Activated CD4-positive, alpha-beta T cell treated with anti-CD3 and anti-CD28 coated beads, Interleukin-2, amount 50 U/mL, for 4 hours (primary cell): ENCODE measurements at regions not wholly inside any gene's neighbourhood (a gene's known extent, or its start where the extent isn't known, plus 50 kb on each side); places are given as distances from the start of the nearest gene placed in this dataset.

Experiments used
- DNase-seq, 2 experiments: peaks; one replicate each; pipeline ENCODE4 v3.0.0-alpha.2; 2020

DNA sequence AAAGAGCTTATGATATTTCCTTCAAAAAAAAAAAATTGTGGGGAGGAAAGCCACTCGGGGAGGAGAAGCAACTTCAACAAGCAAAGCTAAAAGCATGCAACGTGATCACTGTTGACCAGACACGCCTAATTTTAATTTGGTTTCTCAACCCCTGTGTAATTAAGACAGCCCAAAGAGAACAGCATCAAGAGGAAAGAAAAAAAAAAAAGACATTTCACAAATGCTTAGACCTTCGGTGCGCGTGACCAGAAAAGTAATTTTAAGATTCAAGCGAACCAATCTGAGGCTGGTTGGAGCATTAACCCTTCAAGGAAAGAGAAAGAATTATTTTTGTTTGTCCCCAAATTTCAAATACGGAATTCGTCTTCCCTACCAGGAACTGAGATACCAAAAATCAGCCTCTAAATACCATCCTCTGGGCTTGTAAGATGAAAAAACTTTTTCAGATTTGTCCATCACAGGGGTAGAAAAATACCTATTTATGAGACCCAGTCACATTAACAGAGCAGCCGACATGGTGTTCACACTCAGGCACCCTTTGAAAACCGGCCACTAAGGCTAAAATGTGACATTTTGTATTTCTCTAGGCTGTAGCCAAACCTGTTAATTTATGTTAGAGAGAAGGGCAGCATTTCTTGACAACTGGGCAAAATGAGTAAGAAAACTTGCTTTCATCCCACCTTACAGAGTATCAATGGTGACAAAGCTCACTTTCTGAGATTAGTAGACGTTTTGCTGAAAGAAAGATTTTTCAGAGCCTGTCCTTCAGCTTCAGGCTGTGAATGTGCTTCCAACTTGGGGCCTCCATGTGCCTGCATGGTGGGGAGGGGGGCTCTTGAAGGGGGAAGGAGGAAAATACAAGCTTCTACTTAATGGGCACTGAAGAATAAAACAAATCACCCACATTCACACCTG lies 179.9 kb upstream of the KLF14 start:
- DNase-seq, result no peak

DNA sequence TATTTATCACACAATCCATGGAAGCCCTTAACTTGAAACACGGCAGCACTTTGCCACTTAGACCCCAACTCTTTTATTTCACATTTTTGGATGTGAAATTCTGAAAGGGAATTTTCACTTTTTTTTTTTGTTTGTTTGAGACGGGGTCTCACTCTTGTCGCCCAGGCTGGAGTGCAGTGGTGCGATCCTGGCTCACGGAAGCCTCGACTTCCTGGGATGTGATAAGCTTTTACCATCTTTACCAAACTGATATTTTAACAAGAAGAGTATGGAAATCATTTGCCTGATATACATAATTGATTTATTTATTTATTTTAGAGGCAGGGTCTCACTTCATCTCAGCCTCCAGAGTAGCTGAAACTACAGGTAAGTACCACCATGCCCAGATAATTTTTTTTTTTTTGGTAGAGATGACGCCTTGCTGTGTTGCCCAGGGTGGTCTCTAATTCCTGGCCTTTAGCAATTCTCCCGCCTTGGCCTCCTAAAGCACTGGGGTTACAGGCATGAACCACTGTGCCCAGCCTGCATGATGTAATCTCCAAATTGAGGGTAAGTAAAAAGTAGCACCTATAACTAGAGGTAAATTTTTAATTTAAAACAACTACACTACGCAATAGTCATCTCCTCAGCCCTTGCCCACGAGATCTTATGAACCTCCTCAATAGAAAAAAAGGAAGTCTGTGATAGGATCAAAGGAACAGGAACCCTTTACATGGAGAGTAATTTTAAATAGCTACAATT lies 180.7 kb upstream of the KLF14 start:
- no peak for DNase-seq

DNA sequence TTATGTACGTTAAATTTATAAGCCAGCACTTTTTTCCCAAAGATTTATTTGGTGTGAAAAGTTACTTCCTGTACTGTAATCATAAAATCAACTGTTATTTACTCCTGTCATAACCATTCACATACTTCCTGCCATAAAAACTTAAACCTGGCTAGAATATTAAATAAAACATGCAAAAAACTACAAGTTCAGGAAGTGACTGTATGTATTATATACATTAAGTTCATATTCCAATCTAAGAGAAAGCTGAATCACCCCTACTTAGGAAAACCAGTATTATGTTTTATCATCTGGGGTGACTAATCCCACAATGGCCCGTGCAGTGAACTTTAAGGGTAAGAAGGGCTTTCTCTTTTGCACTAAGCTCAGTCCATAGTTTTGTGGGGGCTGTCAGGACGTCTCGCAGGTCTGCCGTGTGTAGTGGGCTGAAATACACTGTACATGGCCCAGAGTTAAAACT lies 183.7 kb upstream of the KLF14 start:
- DNase-seq, result no peak

DNA sequence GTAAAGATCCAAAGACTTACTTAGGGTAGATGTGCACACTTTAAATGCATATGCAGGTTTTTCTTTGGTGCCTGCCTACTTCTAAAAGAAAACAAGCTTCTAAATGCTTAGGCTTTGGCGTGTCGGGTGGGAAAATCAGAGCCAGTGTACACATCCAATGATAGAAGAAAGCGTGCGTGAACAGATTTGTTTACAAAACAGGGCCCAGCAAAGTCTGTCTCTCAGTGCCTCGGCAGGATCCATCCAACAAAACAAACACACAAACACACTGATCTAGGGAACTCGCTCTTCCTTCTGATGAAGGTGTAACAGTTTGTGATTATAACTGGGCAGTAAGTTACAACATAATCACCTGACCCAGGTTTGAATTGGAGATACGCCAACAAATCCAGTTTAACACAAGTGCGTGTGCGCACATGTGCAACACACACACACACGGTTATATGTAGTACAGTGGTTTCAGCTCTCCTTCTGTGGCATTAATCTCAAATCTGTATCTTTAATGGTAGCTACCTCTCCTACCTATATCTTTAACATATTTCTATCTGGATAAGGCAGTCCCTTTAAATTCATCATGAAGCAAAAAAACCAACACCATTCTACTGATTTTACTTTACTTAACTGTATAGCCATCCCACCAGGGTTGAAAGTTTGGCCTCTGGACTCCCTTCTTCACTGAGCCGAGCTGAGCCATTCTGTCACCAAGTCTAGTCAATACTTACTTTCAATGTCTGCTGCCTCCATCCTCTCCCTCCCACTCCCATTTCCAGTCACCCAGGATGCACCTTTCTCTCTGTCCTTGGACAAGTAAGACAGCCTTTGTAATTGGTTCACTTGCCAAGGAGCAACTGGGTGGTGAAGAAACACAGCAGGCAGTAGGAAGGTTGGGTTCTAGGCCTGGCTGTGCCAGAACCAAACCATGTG lies 184.4 kb upstream of the KLF14 start:
- no peak for DNase-seq

DNA sequence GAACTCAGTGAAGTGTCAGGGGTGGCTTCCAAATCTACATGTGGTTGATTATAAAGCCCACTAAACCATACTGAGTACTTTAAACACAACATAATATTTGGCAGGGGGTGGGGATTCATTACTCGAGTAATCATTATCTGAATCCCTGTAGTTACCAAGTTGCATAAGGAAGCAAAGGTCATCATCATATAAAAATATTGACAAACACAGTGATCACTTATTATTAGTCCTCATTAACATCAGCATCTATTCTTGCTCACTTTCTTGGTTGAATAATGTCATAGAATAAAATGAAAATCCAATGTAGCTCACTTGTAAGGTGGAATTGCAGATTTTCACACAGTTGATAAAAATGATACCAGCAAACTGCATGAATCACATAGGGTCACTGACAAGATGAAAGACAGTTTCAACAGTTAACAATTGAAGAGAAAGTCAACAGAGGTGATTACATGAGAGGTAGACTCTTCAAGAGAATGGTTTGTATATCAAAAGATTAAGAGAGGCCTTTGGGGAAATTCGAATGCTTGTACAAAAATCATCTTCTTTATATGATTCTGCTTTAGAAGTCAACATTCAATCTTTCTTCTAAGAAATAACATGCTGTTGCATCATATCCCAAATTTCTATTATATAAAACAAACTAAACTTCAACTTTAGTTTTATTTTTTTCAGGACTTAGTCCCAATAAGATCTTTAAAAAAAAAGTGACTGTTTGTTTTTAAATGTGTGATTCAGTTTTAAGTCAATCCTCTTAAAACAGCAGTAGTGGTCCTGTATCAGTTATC lies 185.5 kb upstream of the KLF14 start:
- DNase-seq, result no peak

DNA sequence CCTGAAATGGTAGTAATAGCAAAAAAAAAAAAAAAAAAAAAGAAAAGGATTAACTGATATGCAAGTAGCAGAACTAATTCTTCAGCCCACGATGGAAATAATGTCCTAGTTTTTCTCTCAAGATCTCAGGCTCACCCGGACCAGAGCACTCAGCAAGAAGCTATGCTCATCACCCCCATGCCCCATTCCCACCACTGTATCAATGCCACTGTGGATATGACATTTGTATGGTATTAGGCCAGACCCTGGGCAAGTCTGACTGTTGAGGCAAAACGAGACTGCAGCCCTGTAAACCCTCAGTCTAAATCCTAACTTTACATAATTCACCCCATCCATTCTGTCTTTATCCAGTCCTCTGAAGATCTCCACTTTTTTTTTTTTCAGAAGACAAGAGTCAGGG lies 186.1 kb upstream of the KLF14 start:
- DNase-seq, result no peak

DNA sequence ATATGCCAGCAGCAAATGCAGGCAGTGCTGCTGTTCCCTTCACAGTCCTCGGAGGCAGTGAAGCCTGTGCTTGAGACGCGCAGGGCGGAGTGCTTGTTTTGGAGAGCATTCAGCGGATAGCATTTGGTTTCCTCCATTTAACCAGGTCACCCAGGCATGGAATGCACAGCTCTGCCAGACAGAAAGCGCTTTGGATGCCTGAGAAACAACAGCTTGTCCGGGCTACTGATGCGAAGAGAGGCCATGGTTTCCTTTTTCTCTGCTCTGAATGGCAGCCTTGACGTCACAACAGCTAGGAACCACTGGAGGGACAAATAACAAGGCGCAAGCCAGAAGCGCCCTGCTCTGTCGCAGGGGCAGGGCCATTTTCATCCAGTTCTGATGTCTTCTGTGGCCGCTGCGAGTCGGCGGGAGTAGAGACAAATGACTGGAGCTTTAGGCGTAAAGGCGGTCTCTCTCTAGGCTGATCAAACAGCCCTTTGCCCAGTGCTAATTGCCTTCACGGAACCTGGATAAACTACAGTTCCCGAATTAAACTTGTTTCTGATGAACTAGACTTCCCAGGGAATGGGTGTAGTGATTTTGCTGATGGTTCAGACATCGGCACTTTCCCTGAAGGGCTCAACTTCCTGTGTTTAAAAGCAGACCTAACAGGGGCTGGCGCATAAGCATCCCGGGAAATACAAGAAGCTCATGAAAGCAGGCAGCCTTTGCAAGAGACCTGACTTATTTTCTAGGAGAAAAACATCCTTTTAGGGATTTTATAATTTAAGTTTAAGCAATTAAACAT lies 187.6 kb upstream of the KLF14 start:
- DNase-seq, result no peak

DNA sequence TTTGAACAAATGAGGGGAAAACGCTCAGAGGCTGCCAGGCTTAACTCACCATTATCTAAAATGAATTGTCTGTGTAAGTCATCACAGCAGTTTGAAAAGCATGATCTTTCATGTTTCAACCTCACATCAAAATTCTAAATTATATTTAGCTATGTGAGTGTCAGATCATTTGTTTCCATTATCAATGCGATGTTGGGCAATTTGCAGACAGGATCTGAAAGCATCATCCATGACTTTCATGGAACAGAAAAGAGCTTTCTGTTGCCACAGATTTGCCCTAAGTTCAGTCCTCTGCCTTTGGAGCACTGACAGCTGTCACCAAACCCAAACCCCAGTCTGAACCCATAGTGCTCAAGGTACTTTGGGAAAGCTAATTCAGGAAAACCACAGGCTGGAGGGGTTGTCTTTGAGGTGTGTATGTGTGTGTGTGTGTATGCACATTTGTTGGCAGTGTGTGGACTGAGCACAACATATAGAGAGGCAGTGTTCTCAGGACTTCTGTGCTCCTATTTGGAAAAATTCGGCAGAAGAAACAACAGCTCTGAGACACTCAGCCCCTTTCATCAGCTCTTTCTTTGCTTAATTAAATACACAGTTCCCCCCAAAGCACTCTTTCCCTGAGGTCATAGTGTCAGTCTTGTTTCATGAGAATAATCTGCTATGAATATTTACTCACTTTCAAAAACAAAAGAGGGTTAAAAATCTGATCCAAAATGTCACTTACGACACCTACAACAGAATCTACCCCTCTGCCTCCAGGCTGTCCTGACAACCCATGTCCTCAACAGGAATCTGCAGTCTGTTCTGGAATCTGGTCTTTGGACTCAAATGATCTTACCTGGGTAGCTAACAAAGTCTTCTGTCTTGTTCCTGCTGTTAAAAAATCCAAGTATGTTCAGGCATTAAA lies 188.5 kb upstream of the KLF14 start:
- DNase-seq, result no peak

DNA sequence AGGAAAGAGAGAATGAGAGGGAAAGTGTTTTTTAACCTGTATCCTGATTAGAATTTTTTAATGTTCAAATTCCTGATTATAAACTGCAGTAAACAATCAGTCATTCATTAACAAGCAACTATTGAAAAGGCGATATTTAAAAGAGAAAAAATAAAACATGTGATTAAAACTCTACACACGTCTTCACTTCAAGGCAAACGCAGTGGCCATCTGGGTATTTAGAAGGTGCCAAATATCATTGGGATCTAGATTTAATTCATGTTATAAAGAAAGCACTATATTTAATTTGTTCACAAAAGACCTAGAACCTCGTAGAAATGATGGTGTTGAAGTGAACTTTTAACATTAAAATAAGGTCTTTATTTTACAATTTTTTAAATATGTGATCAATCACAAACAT lies 189.4 kb upstream of the KLF14 start:
- DNase-seq, result no peak

DNA sequence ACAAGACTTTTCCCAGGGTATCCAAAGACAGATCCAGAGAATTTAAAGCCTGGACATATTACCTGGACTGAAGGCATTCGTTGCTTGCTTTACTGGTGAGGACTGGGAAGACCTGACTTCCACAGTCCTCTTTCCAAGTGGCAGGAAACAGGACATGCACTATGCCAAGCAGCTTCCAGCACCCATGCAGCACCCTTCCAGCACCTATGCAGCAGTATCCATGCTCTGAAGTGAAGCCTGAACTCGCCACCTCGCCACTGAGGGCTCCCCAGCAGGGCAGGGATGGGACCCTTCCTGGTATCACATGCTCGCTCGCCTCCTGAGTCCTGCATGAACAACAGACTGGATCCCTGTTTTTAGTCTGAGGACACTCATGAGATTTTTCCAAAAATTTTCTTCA lies 189.9 kb upstream of the KLF14 start:
- DNase-seq, result no peak

DNA sequence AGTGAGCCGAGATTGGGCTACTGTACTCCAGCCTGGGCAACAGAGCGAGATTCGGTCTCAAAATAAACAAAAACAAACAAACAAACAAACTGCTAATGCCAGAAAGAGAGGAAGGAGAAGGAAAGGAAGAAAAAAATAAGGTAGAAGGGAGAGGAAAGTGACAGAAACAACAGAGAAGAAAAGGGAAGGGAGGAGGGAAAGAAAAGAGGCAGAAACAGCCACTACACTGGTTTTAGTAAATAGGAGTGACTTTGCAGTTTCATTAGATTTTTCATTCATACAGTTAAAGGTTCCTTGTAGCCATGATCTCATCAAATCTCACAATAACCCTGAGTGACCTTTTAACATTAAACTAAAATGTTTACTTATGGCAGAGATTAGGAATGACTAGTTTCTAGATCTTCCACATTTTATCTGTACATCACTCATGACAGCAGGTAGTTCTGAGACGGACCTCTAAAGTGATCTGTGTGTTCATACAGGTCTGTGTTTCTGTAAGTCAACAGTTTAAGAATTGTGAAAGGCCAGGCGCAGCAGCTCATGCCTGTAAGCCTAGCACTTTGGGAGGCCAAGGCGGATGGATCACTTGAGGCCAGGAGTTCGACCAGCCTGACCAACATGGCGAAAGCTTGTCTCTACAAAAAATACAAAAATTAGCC lies 191.3 kb upstream of the KLF14 start:
- DNase-seq, result no peak

DNA sequence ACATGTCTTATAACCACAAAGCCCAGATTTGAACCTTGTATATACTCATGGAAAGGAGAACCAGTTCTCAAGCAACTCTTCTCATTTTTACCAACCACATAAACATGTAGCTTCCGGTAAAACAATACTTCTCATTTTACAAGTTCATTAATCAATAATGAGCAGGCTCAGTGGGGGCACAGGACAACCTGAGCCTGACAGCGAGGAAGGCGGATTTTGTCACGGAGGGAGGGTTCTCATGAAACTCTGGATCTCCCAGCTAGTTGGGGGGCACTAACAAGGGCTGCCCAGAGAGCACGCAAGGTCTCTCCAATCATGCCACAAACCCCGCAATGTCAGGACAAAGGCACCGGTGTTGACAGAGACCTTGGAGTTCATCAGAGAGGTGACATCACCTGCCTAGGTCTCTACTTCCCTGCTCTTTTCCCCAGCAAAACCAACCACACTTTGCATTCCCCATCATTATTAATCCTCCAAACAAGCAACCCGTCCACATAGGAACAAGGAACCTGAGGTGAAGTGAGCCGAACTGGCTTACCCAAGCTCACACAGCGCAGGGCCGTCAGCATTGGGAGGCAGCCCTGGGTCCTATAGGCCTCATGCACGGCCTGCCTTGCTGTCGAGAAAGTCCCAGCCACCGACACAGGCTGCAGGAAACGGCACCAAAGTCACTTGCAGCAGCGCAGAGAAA lies 192.1 kb upstream of the KLF14 start:
- no peak for DNase-seq

DNA sequence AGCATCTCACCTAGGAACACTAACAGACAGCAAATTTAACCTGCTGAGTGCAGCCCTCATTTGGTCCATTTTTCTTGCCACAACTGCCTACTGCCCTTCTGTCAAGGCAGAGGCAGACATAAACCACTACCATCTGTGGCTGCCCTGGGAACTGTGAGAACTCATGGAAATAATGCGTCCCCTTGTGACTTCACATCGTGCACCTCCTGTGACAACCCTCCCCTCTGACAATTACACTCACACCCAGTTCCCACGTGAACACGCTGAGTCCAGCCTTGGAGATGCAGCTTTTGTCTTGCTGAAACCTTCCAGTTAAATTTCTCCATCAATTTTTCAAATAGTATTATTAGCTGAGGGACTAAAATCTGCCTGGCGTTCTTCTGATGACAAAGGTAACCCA lies 193.1 kb upstream of the KLF14 start:
- no peak for DNase-seq

DNA sequence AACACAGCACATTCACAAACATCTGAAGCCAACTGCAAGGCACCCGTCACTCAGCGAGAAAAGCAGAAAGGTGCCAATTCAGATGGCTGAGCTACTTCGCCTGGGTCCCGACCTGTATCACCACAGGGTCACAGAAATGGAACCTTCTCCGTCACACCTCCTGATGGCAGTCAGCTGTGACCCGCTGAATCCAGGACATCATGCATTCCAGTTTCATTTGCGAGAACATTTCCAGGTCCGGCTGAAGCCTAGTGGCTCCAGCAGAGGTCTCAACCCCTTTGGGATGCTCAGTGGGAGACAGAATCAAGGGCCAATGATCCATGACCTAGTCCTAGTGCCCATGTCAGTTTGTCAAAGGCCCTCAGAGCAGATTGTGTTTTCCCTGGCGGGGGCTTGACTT lies 193.6 kb upstream of the KLF14 start:
- no peak for DNase-seq

DNA sequence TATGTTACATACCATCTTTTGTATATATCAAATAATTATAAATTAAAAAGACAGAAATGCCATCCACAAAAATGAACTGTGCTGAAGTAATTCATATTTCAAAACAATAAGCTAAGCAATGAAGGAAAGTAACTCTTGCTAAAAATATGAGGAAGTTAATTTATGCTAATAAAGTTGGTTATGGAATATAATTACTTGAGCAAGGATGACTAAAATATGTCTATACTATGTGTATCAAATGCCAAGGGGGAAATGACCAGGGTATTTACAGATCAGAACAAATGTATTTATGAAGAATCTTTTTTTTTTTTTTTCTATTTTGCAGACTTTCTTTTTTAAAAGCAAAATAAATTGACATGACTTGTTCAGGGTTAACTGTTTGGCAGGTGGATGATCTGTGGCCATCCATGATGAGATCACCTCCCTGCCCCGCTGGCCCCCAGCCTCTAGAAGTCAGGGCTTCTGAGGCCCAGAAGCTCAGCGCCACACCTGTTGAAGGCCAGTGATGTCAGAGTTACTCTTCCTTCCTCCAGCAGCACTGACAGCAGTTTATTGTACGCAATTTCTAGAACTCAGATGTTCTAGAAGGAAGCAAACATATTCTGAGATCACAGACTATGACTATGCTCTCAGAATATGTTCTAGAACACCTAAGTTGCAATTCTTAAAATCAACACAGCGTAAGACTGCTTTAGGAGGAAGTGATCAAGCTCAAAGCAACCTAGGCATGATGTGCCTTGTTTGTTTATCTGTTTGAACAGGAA lies 196.1 kb upstream of the KLF14 start:
- no peak for DNase-seq

DNA sequence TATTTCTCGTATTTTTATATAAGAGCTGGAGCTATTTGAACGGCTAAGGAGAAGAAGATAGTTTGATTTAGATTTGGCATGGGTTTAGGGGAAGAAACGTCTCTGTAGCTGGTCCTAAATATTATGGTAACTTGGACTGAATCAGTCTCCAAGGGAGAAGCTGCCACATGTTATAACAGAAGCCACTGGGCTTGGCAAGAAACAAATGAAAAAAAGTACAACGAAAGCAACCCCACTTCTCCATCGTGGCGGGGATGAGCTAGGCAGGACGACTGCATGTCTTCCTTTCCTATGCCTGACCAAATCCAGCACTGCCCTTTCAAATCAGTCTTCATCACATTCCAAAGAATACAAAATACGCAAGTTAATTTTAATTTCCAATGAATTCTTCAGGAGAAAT lies 196.7 kb upstream of the KLF14 start:
- DNase-seq, result no peak

DNA sequence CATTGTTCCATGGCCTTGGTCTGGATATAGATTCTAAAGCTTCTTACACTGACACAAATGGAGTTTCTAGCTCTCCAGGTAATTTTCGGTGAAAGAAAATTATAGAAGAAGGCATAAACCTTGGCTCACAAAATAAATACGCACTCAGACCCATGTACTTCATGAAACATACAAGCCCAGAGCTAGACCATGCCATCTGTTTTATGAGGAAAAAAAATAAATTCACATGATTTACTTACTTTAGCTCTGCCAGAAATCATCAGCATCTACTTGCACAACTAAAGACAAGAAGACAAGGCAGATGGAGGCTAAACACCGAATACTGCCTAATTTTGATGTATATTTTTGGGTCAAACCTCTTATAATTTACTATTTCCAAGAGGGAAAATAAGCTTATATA lies 197.4 kb upstream of the KLF14 start:
- DNase-seq, result no peak

DNA sequence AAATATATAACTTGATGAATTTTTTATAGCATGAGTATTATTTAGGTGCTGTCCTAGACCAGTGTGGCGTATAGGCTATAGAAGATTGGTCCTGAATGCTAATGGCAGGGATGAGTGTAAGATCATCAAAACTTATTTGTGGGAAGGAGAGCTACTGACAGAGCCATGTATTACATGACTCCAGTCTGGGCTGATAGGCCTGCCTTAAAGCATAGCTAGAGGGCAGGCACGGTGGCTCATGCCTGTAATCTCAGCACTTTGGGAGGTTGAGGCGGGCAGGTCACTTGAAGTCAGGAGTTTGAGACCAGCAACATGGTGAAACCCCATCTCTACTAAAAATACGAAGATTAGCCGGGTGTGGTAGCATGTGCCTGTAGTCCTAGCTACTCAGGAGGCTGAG lies 198.1 kb upstream of the KLF14 start:
- DNase-seq, result no peak
